GM23338 (cell line): ENCODE measurements at regions not wholly inside any gene's neighbourhood (a gene's known extent, or its start where the extent isn't known, plus 50 kb on each side); places are given as distances from the start of the nearest gene placed in this dataset.

Source experiments
- ATAC-seq: fragments of 200-7000 bp; cut with Tn5 transposase; 3 replicates; pipeline ENCODE4 v1.9.1; 2020
- DNase-seq: peaks from one replicate; pipeline ENCODE4 v3.0.0-alpha.2; 2015; ENCODE audit warnings: low spot score
- H2AFZ ChIP-seq: fragments of 200-600 bp; sonication (generic); 2 replicates; pipeline ENCODE4 v1.8.0; 2016; ENCODE audit warnings: antibody characterized with exemption, mild to moderate bottlenecking, moderate library complexity
- H3F3A ChIP-seq: fragments of 200-600 bp; sonication (generic); replicated peaks from 2 replicates; pipeline ENCODE4 v1.8.0; 2017; ENCODE audit warnings: antibody characterized with exemption, mixed run types, low read depth
- H3K27ac ChIP-seq: fragments of 200-600 bp; sonication (generic); 2 replicates; pipeline ENCODE4 v1.6.1; 2016; ENCODE audit warnings: low read depth
- H3K27me3 ChIP-seq: fragments of 200-600 bp; sonication (generic); 2 replicates; pipeline ENCODE4 v1.8.0; 2016; ENCODE audit warnings: mild to moderate bottlenecking, mixed run types, moderate library complexity; ENCODE audit not compliant: insufficient read depth
- H3K36me3 ChIP-seq: fragments of 200-600 bp; sonication (generic); 2 replicates; pipeline ENCODE4 v1.8.0; 2016; ENCODE audit warnings: mild to moderate bottlenecking; ENCODE audit not compliant: insufficient read depth
- H3K4me1 ChIP-seq: fragments of 200-600 bp; sonication (generic); 2 replicates; pipeline ENCODE4 v1.8.0; 2016; ENCODE audit warnings: mild to moderate bottlenecking, moderate library complexity; ENCODE audit not compliant: insufficient read depth
- H3K4me2 ChIP-seq: fragments of 200-600 bp; sonication (generic); 2 replicates; pipeline ENCODE4 v1.7.1; 2017; ENCODE audit warnings: mixed run types
- H3K4me3 ChIP-seq: fragments of 200-600 bp; sonication (generic); 2 replicates; pipeline ENCODE4 v1.6.1; 2016; ENCODE audit warnings: mixed run types
- H3K79me2 ChIP-seq: fragments of 200-600 bp; sonication (generic); replicated peaks from 2 replicates; pipeline ENCODE4 v1.8.0; 2017; ENCODE audit warnings: mild to moderate bottlenecking; ENCODE audit not compliant: insufficient read depth
- H3K9me2 ChIP-seq: fragments of 200-600 bp; sonication (generic); 2 replicates; pipeline ENCODE4 v1.8.0; 2017; ENCODE audit not compliant: insufficient read depth
- H4K20me1 ChIP-seq: fragments of 200-600 bp; sonication (generic); replicated peaks from 2 replicates; pipeline ENCODE4 v1.8.0; 2017; ENCODE audit warnings: mild to moderate bottlenecking; ENCODE audit not compliant: insufficient read depth
- H3K27ac Mint-ChIP-seq: 2 replicates; pipeline ENCODE4 v1.8.0; 2020; ENCODE audit warnings: inconsistent platforms, mild to moderate bottlenecking, moderate library complexity, mixed read lengths
- H3K27me3 Mint-ChIP-seq: 3 replicates; pipeline ENCODE4 v1.8.0; 2022; ENCODE audit warnings: low read depth, mild to moderate bottlenecking, moderate library complexity, mixed read lengths, inconsistent platforms; ENCODE audit not compliant: insufficient read depth, poor library complexity
- H3K36me3 Mint-ChIP-seq: 3 replicates; pipeline ENCODE4 v1.8.0; 2021; ENCODE audit warnings: low read depth, mild to moderate bottlenecking, inconsistent platforms, moderate library complexity, mixed read lengths
- H3K4me1 Mint-ChIP-seq: 3 replicates; pipeline ENCODE4 v1.8.0; 2020; ENCODE audit warnings: mild to moderate bottlenecking, inconsistent platforms, mixed read lengths
- H3K4me3 Mint-ChIP-seq: 3 replicates; pipeline ENCODE4 v1.8.0; 2021; ENCODE audit warnings: moderate library complexity, mild to moderate bottlenecking, inconsistent platforms, mixed read lengths
- H3K9me3 Mint-ChIP-seq: 3 replicates; pipeline ENCODE4 v1.8.0; 2020; ENCODE audit warnings: moderate library complexity, mild to moderate bottlenecking, inconsistent platforms, mixed read lengths
- CREB1 ChIP-seq: fragments of 250-450 bp; sonication (Bioruptor Pico); IDR thresholded peaks from 2 replicates; pipeline ENCODE4 v1.5.0; 2020; ENCODE audit warnings: low read depth, mild to moderate bottlenecking, moderate library complexity
- ETS1 ChIP-seq: IDR thresholded peaks from 2 replicates; pipeline ENCODE4 v1.6.1; 2016; ENCODE audit warnings: antibody characterized with exemption
- JUNB ChIP-seq: IDR thresholded peaks from one replicate; pipeline ENCODE4 v1.6.1; 2016; ENCODE audit warnings: antibody characterized with exemption; ENCODE audit not compliant: unreplicated experiment
- NANOG ChIP-seq: IDR thresholded peaks from 2 replicates; pipeline ENCODE4 v1.6.1; 2016; ENCODE audit warnings: antibody characterized with exemption, borderline replicate concordance
- POLR2AphosphoS5 ChIP-seq: IDR thresholded peaks from 2 replicates; pipeline ENCODE4 v1.6.1; 2016; ENCODE audit warnings: antibody characterized with exemption, low read depth
- STAT1 ChIP-seq: IDR thresholded peaks from one replicate; pipeline ENCODE4 v1.6.1; 2016; ENCODE audit warnings: antibody characterized with exemption; ENCODE audit not compliant: unreplicated experiment
- ZNF114 ChIP-seq: fragments of 250-450 bp; sonication (Bioruptor Pico); IDR thresholded peaks from 2 replicates; pipeline ENCODE4 v1.5.0; 2020; ENCODE audit warnings: mild to moderate bottlenecking, moderate library complexity
- ZNF331 ChIP-seq: fragments of 250-450 bp; sonication (Bioruptor Pico); IDR thresholded peaks from 2 replicates; pipeline ENCODE4 v1.5.0; 2020; ENCODE audit warnings: low read depth, mild to moderate bottlenecking, moderate library complexity
- ZNF462 ChIP-seq: fragments of 250-450 bp; sonication (Bioruptor Pico); IDR thresholded peaks from 2 replicates; pipeline ENCODE4 v1.5.0; 2020; ENCODE audit warnings: mild to moderate bottlenecking, moderate library complexity
- TF ChIP-seq, protein P1 (sequence below), 2 experiments: fragments of 200-600 bp in 1 of 2; sonication (generic) in 1 of 2; conservative IDR thresholded peaks; 2 replicates each; pipeline versions ENCODE4 v1.5.1 to v1.6.1; 2016 to 2017; ENCODE audit warnings: antibody characterized with exemption in 2 of 2, low read depth in 2 of 2, mild to moderate bottlenecking in 2 of 2, moderate library complexity in 1 of 2
- TF ChIP-seq, protein P2 (sequence below): IDR thresholded peaks from one replicate; pipeline ENCODE4 v1.6.1; 2018; ENCODE audit warnings: antibody characterized with exemption; ENCODE audit not compliant: unreplicated experiment

DNA sequence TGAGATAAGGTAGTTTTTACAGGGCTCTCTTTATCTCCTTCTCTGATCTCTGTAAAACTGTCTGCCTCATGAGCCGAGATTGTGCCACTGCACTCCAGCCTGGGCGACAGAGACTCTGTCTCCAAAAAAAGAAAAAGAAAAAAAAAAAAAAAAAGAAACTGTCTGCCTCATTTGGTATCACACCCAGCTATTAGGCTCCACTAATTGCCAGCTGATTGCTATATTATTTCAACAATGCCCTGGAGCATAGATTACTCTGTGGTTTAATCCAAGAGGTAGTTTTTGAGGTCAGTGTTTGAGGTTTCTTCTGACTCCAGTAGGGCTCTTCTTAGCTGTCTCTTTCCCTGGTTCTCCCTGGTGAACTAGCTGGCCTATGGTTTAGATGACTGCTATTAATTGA lies 268.1 kb upstream of the PLPP4 start (continued):
- no peak for TF ChIP-seq ETS1

DNA sequence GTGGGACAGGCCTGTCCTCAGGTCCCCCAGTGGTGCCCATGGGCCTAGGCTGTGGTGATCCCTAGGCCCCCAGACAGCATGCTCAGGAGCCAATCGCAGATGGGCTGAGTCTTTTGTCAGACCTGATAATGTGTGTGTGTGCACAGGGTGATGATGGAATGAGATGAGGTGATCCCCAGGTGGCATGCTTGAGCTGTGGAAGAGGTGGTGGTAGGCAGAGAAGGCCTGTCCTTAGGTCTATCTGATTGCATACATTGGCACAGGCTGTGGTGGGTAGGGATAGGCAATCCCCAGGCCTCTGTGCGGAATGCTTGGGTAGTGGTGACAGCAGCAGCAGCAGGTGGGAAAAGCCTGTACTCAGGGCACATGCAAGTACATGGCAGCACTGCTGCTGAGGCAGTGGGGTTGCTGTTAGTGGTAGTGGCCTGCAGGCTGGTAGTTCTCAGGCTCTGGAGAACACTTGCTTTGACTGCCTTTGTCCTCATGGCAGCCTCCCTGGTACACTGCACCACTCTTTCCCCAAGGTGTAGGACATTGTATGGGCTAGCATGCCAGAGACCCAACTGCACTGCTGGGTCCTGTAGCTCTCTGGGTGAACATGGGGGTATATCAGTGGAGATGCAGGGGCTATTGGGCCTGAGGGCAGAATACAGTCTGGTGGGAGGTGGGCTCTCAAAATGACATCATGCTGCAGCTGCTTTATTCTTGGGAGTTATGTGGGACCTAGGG lies 260.9 kb upstream of the PLPP4 start:
- Mint-ChIP-seq H3K27ac (no peak overlapping the region), H3K4me1 (no peaks in the 10 kb centered on the region), H3K36me3 (peaks cover 10% of the 10 kb centered on the region), H3K4me3 (no peak overlapping the region), H3K27me3 (peaks cover 10% of the 10 kb centered on the region), H3K9me3 (peaks cover 35% of the 10 kb centered on the region)
- DNase-seq: no peak
- Histone ChIP-seq H2AFZ (no peak overlapping the region), H3K27me3 (no peaks in the 10 kb centered on the region), H3K4me1 (no peaks in the 10 kb centered on the region), H3K79me2 (no peaks in the 10 kb centered on the region), H3F3A (no peaks in the 10 kb centered on the region), H3K4me3 (no peak overlapping the region), H3K36me3 (0 out of 2 replicates have a peak, but pooled peaks cover 4% of the 10 kb centered on the region), H4K20me1 (no peaks in the 10 kb centered on the region), H3K9me2 (0 out of 2 replicates have a peak, but pooled peaks cover 4% of the 10 kb centered on the region), H3K27ac (no peak overlapping the region), H3K4me2 (no peak overlapping the region)
- no peak for ATAC-seq
- no peak for TF ChIP-seq ETS1
- TF ChIP-seq, protein P1, sequence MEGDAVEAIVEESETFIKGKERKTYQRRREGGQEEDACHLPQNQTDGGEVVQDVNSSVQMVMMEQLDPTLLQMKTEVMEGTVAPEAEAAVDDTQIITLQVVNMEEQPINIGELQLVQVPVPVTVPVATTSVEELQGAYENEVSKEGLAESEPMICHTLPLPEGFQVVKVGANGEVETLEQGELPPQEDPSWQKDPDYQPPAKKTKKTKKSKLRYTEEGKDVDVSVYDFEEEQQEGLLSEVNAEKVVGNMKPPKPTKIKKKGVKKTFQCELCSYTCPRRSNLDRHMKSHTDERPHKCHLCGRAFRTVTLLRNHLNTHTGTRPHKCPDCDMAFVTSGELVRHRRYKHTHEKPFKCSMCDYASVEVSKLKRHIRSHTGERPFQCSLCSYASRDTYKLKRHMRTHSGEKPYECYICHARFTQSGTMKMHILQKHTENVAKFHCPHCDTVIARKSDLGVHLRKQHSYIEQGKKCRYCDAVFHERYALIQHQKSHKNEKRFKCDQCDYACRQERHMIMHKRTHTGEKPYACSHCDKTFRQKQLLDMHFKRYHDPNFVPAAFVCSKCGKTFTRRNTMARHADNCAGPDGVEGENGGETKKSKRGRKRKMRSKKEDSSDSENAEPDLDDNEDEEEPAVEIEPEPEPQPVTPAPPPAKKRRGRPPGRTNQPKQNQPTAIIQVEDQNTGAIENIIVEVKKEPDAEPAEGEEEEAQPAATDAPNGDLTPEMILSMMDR (conservative IDR thresholded peaks at IDR 0.05; ENCODE audit: low read depth in 2 of 2): no peak; a peak in 1 of 4 replicates
- TF ChIP-seq NANOG: no peak
- no peak for TF ChIP-seq ZNF331 (CRISPR knock-in tag)
- TF ChIP-seq, protein P2, sequence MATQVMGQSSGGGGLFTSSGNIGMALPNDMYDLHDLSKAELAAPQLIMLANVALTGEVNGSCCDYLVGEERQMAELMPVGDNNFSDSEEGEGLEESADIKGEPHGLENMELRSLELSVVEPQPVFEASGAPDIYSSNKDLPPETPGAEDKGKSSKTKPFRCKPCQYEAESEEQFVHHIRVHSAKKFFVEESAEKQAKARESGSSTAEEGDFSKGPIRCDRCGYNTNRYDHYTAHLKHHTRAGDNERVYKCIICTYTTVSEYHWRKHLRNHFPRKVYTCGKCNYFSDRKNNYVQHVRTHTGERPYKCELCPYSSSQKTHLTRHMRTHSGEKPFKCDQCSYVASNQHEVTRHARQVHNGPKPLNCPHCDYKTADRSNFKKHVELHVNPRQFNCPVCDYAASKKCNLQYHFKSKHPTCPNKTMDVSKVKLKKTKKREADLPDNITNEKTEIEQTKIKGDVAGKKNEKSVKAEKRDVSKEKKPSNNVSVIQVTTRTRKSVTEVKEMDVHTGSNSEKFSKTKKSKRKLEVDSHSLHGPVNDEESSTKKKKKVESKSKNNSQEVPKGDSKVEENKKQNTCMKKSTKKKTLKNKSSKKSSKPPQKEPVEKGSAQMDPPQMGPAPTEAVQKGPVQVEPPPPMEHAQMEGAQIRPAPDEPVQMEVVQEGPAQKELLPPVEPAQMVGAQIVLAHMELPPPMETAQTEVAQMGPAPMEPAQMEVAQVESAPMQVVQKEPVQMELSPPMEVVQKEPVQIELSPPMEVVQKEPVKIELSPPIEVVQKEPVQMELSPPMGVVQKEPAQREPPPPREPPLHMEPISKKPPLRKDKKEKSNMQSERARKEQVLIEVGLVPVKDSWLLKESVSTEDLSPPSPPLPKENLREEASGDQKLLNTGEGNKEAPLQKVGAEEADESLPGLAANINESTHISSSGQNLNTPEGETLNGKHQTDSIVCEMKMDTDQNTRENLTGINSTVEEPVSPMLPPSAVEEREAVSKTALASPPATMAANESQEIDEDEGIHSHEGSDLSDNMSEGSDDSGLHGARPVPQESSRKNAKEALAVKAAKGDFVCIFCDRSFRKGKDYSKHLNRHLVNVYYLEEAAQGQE: no peak
- TF ChIP-seq POLR2AphosphoS5: no peak
- no peak for TF ChIP-seq STAT1
- no peak for TF ChIP-seq CREB1 (CRISPR knock-in tag)
- TF ChIP-seq JUNB: no peak
- no peak for TF ChIP-seq ZNF114 (CRISPR knock-in tag)
- no peak for TF ChIP-seq ZNF462 (CRISPR knock-in tag)
